Calu3 (cell line): ENCODE measurements at regions not wholly inside any gene's neighbourhood (a gene's known extent, or its start where the extent isn't known, plus 50 kb on each side); places are given as distances from the start of the nearest gene placed in this dataset.

Source experiments
- BruUV-seq: library from RNA; stranded (reverse); fragments of 400-500 nt; replicated peaks from 2 replicates; lab custom pipeline; 2021; lab: Mats Ljungman, UMichigan
- CTCF ChIA-PET: fragments of 300-600 bp; sonication (Branson Sonifier 250); formaldehyde crosslinking; loops from one replicate; lab custom pipeline; 2022; ENCODE audit warnings: antibody characterized with exemption; lab: Charles Lee
- DNase-seq: peaks from one replicate; pipeline ENCODE4 v3.0.0; 2022
- H3K27ac Mint-ChIP-seq: one replicate; pipeline ENCODE4 v1.8.0; 2022; ENCODE audit warnings: mixed read lengths; ENCODE audit not compliant: unreplicated experiment
- H3K27me3 Mint-ChIP-seq: one replicate; pipeline ENCODE4 v1.8.0; 2022; ENCODE audit warnings: mixed read lengths; ENCODE audit not compliant: unreplicated experiment
- H3K36me3 Mint-ChIP-seq: one replicate; pipeline ENCODE4 v1.8.0; 2022; ENCODE audit warnings: mild to moderate bottlenecking, moderate library complexity, mixed read lengths; ENCODE audit not compliant: insufficient read depth, unreplicated experiment
- H3K4me1 Mint-ChIP-seq: one replicate; pipeline ENCODE4 v1.8.0; 2022; ENCODE audit warnings: mild to moderate bottlenecking, low read depth, mixed read lengths; ENCODE audit not compliant: unreplicated experiment
- H3K4me3 Mint-ChIP-seq: one replicate; pipeline ENCODE4 v1.8.0; 2022; ENCODE audit warnings: mild to moderate bottlenecking, low read depth, moderate library complexity, mixed read lengths; ENCODE audit not compliant: unreplicated experiment
- H3K9me3 Mint-ChIP-seq: one replicate; pipeline ENCODE4 v1.8.0; 2022; ENCODE audit warnings: low read depth, mixed read lengths; ENCODE audit not compliant: unreplicated experiment
- intact Hi-C: fragments of 100-400 bp; cut with micrococcal nuclease; formaldehyde crosslinking; loops from one replicate; pipeline ENCODE4 v1.10.0; 2022; ENCODE audit not compliant: unreplicated experiment
- TF ChIP-seq, protein P1 (sequence below): fragments of 200-600 bp; IDR thresholded peaks from one replicate; pipeline ENCODE4 v1.8.0; 2022; ENCODE audit warnings: antibody characterized with exemption; ENCODE audit not compliant: unreplicated experiment

DNA sequence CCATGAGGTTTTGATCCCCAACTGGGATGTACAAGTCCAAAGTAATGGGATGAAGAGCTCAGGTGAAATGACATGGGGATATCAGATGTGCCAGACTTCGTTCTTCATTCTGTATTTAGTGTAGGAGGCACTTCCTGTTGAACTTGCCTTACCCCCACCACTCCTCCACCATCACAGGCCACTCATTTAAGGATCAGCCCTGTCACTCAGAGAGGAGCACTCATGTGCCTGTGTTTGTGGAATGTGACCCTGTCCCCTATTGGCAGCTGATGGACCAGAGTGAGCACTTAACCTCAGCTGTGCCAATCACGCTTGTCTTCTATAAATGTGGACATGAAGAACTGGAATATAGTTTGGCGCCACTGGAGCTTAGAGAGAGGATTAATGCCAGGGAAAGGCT, 91.4 kb upstream of the CTTNBP2NL start:
- Mint-ChIP-seq H3K4me3 (no peak overlapping the region), H3K27me3 (peaks cover 92% of the 10 kb centered on the region), H3K27ac (no peak overlapping the region), H3K9me3 (no peaks in the 10 kb centered on the region), H3K36me3 (no peaks in the 10 kb centered on the region), H3K4me1 (no peaks in the 10 kb centered on the region)
- intact Hi-C loops = no loop called here
- CTCF ChIA-PET = no interaction called here
- TF ChIP-seq, protein P1, sequence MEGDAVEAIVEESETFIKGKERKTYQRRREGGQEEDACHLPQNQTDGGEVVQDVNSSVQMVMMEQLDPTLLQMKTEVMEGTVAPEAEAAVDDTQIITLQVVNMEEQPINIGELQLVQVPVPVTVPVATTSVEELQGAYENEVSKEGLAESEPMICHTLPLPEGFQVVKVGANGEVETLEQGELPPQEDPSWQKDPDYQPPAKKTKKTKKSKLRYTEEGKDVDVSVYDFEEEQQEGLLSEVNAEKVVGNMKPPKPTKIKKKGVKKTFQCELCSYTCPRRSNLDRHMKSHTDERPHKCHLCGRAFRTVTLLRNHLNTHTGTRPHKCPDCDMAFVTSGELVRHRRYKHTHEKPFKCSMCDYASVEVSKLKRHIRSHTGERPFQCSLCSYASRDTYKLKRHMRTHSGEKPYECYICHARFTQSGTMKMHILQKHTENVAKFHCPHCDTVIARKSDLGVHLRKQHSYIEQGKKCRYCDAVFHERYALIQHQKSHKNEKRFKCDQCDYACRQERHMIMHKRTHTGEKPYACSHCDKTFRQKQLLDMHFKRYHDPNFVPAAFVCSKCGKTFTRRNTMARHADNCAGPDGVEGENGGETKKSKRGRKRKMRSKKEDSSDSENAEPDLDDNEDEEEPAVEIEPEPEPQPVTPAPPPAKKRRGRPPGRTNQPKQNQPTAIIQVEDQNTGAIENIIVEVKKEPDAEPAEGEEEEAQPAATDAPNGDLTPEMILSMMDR = no peak
- DNase-seq = no peak
- BruUV-seq = no TSS peak

DNA sequence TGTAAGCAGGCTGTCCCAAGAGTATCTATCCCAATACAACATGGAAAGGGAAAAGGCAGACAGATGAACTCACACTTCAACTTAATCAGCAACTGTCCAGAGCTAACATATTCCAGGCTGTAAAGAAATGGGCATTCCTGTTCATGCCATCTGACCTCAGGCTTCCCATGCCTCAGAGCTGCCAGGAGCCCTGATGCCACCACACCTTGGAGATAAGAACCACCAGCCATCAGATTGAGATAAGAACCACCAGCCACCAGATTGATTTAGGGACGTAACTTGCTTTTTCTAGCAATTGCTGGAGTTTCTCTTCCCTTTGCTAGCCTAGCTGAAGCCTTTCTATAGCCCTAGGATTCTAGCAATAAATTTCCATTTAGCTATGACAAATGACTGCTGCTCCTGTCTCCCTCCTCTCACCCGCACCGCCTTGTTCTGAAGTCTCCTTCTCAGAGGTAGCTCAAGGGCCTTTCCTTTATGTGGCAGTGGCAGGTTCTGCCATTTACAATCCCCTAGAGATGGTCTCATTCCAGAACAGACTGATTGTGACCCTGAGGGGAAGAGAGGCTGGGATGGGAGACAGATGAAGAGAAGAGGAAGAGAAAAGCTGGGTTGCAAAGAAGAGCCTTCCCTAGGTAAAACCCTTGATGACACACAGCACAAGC, 88.0 kb upstream of the CTTNBP2NL start:
- CTCF ChIA-PET = no interaction called here
- TF ChIP-seq, protein P1 = no peak
- no peak overlapping the region for H3K4me3 Mint-ChIP-seq

DNA sequence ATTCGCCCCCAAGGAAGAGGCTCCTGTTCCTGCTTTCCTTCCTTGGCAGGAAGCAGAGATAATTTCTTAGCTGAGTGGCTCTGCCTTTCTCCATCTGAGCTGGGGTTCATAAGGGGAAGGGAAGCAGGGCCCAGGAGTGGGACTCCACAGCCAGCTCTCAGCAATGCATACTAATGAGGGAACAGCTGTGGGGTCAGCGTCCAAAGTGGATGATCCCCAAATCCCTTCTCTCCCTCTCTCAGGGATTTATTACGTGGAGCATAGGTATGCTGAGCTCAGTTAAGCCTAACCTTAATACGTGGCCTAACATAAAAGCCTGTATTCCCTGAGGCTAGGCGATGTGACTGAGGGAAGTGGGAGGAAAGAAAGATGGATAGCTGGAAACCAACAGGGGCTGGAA, 87.3 kb upstream of the CTTNBP2NL start:
- no peak overlapping the region for H3K4me3 Mint-ChIP-seq
- H3K9me3 Mint-ChIP-seq = no peaks in the 10 kb centered on the region
- H3K27ac Mint-ChIP-seq = no peak overlapping the region
- CTCF ChIA-PET = no interaction called here
- H3K36me3 Mint-ChIP-seq = no peaks in the 10 kb centered on the region
- BruUV-seq = no TSS peak
- DNase-seq = no peak
- TF ChIP-seq, protein P1 = no peak
- H3K27me3 Mint-ChIP-seq = peaks cover 84% of the 10 kb centered on the region
- no peaks in the 10 kb centered on the region for H3K4me1 Mint-ChIP-seq
- intact Hi-C loops = no loop called here

More for the DNA sequence above, 88.0 kb upstream of the CTTNBP2NL start:
- DNase-seq = no peak
- no peaks in the 10 kb centered on the region for H3K4me1 Mint-ChIP-seq
- H3K27ac Mint-ChIP-seq = no peak overlapping the region
- intact Hi-C loops = no loop called here
- BruUV-seq = no TSS peak
- no peaks in the 10 kb centered on the region for H3K36me3 Mint-ChIP-seq
- no peaks in the 10 kb centered on the region for H3K9me3 Mint-ChIP-seq
- H3K27me3 Mint-ChIP-seq = peaks cover 89% of the 10 kb centered on the region

DNA sequence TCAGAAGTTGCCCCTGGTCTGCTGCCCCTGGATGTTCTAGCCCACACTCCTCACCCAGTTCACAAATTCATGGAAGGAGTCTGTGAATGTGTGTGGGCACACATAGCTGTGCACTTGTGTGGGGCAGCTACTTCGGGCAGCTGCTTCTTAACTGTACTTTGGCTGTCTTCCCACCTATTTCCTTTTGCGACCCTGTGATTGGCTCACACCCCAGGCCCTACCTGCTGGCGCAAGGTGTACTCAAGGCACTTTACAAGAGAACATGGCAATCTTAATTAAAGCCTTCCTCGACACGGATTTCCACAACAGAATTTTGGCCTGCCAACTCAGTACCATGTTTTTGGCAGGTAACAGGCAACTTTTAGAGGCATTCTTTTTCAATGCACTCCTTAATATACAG, 86.5 kb upstream of the CTTNBP2NL start:
- no peaks in the 10 kb centered on the region for H3K4me1 Mint-ChIP-seq
- H3K4me3 Mint-ChIP-seq = no peak overlapping the region
- no peaks in the 10 kb centered on the region for H3K36me3 Mint-ChIP-seq
- H3K27ac Mint-ChIP-seq = no peak overlapping the region
- TF ChIP-seq, protein P1 = no peak
- H3K27me3 Mint-ChIP-seq = peaks cover 87% of the 10 kb centered on the region
- CTCF ChIA-PET = no interaction called here
- no peak for DNase-seq
- intact Hi-C loops = no loop called here
- no TSS peak for BruUV-seq
- no peaks in the 10 kb centered on the region for H3K9me3 Mint-ChIP-seq
